ENCODE measurements at regions not wholly inside any gene's neighbourhood (a gene's known extent, or its start where the extent isn't known, plus 50 kb on each side); places are given as distances from the start of the nearest gene placed in this dataset.
A peak's percentile ranks its signal among the peaks of the same experiment; 100 is the strongest.

- H3K36me3 ChIP-seq (ENCODE audit: low read depth): no peaks in the 10 kb centered on the region
- TF ChIP-seq CTCF (IDR thresholded peaks at IDR 0.05; ENCODE audit: poor library complexity, severe bottlenecking): no peak
- H3K4me1 ChIP-seq (ENCODE audit: insufficient read depth, poor library complexity, severe bottlenecking): peaks cover 31% of the 10 kb centered on the region
- no peak overlapping the region for H3K4me3 ChIP-seq (ENCODE audit: severe bottlenecking)
- DNase-seq (ENCODE audit: low spot score) (no peak), ATAC-seq (ENCODE audit: low read depth) (no peak)
- no peak overlapping the region for H3K27ac ChIP-seq (ENCODE audit: poor library complexity, severe bottlenecking)
- no peaks in the 10 kb centered on the region for H3K27me3 ChIP-seq (ENCODE audit: insufficient read depth, poor library complexity, severe bottlenecking)
- no peaks in the 10 kb centered on the region for H3K9me3 ChIP-seq (ENCODE audit: severe bottlenecking)
These were observed 58.4 kb upstream of the IL17B start for GRCh38 chr5:149437391-149438040.

- no peak overlapping the region for H3K4me3 ChIP-seq (ENCODE audit: severe bottlenecking)
- DNase-seq (ENCODE audit: low spot score) (no peak), ATAC-seq (ENCODE audit: low read depth) (no peak)
- H3K36me3 ChIP-seq (ENCODE audit: low read depth): no peaks in the 10 kb centered on the region
- no peak for TF ChIP-seq CTCF (IDR thresholded peaks at IDR 0.05; ENCODE audit: poor library complexity, severe bottlenecking)
- no peak overlapping the region for H3K27ac ChIP-seq (ENCODE audit: poor library complexity, severe bottlenecking)
- no peaks in the 10 kb centered on the region for H3K27me3 ChIP-seq (ENCODE audit: insufficient read depth, poor library complexity, severe bottlenecking)
- H3K9me3 ChIP-seq (ENCODE audit: severe bottlenecking): no peaks in the 10 kb centered on the region
- peaks cover 20% of the 10 kb centered on the region for H3K4me1 ChIP-seq (ENCODE audit: insufficient read depth, poor library complexity, severe bottlenecking)
These were observed 56.6 kb upstream of the IL17B start for GRCh38 chr5:149435660-149436059.

DNA sequence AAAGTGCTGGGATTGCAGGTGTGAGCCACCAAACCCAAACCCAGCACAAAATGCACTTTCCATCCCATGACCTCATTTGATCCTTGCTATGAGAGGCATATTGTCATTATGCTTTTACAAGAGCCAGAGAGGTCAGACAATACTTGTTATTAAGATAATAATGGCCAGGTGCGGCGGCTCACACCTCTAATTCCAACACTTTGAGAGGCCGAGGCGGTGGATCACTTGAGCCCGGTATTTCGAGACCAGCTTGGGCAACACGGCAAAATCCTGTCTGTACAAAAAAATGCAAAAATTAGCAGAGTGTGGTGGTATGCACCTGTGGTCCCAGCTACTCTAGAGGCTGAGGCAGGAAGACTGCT is 55.9 kb upstream of the IL17B start:
- Histone ChIP-seq H3K9me3 (ENCODE audit: severe bottlenecking) (no peaks in the 10 kb centered on the region), H3K4me1 (ENCODE audit: insufficient read depth, poor library complexity, severe bottlenecking) (peaks cover 14% of the 10 kb centered on the region), H3K4me3 (ENCODE audit: severe bottlenecking) (no peak overlapping the region), H3K27me3 (ENCODE audit: insufficient read depth, poor library complexity, severe bottlenecking) (no peaks in the 10 kb centered on the region), H3K36me3 (ENCODE audit: low read depth) (no peaks in the 10 kb centered on the region), H3K27ac (ENCODE audit: poor library complexity, severe bottlenecking) (no peak overlapping the region)
- no peak for TF ChIP-seq CTCF (IDR thresholded peaks at IDR 0.05; ENCODE audit: poor library complexity, severe bottlenecking)
- DNase-seq (ENCODE audit: low spot score): no peak
- no peak for ATAC-seq (ENCODE audit: low read depth)

- DNase-seq (ENCODE audit: low spot score): no peak
- no peaks in the 10 kb centered on the region for H3K9me3 ChIP-seq (ENCODE audit: severe bottlenecking)
- no peak overlapping the region for H3K27ac ChIP-seq (ENCODE audit: poor library complexity, severe bottlenecking)
- H3K27me3 ChIP-seq (ENCODE audit: insufficient read depth, poor library complexity, severe bottlenecking): no peaks in the 10 kb centered on the region
- ATAC-seq (ENCODE audit: low read depth): peak; percentile 48; the same call in 2 of the 3 replicates
- H3K36me3 ChIP-seq (ENCODE audit: low read depth): no peaks in the 10 kb centered on the region
- H3K4me3 ChIP-seq (ENCODE audit: severe bottlenecking): no peak overlapping the region
- H3K4me1 ChIP-seq (ENCODE audit: insufficient read depth, poor library complexity, severe bottlenecking): peaks cover 11% of the 10 kb centered on the region
- TF ChIP-seq CTCF (IDR thresholded peaks at IDR 0.05; ENCODE audit: poor library complexity, severe bottlenecking): peak; percentile 99
These were observed 55.3 kb upstream of the IL17B start for GRCh38 chr5:149434162-149435014.
